ENCODE measurements at regions not wholly inside any gene's neighbourhood (a gene's known extent, or its start where the extent isn't known, plus 50 kb on each side); places are given as distances from the start of the nearest gene placed in this dataset.

DNA sequence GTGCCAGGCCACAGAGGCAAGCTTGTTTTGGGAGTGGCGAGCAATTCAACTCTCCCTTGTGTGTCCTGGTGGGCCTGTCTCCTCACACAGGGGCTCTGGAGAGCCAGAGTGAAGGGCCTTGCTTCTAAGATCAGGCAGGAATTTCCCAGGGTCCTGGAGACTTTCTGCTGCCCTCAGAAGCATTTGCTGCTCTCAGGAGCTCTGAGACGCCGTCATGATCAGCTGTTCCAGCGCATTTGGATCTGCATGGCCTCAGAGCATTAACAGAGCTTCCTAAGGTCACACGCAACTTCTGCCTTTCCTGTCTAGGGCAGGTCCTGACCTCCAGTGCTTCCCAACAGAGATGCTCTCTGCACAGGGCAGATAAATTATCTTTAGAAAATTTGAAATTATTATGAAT is 52.2 kb upstream of the C10orf90 start:
- Histone ChIP-seq H3K4ac (ENCODE audit: low read depth in 1 of 2, low read length in 2 of 2) (no peak overlapping the region), H3K14ac (ENCODE audit: low read length in 2 of 2) (no peak overlapping the region), H3K9me3 (ENCODE audit: control insufficient read depth, low read length) (peaks cover 9% of the 10 kb centered on the region), H2BK5ac (ENCODE audit: low read depth, low read length, poor library complexity, severe bottlenecking) (no peak overlapping the region), H2BK120ac (ENCODE audit: low read depth, low read length) (no peak overlapping the region), H3K23ac (ENCODE audit: low read length in 2 of 2) (no peak overlapping the region), H3K4me3 (ENCODE audit: insufficient read depth in 1 of 2, low read depth in 1 of 2, low read length in 2 of 2) (no peak overlapping the region), H3K4me1 (ENCODE audit: control insufficient read depth, insufficient read depth, low read depth, low read length) (no peaks in the 10 kb centered on the region), H3K79me1 (replicated peaks; ENCODE audit: low read length, poor library complexity, severe bottlenecking) (no peaks in the 10 kb centered on the region), H3K27ac (ENCODE audit: low read length, poor library complexity, severe bottlenecking) (no peak overlapping the region), H2BK15ac (ENCODE audit: low read depth, poor library complexity, severe bottlenecking) (no peak overlapping the region), H3K36me3 (ENCODE audit: control insufficient read depth in 1 of 2, insufficient read depth in 2 of 2, low read depth in 1 of 2, low read length in 2 of 2) (no peaks in the 10 kb centered on the region), H2AFZ (ENCODE audit: low read depth, low read length) (no peak overlapping the region), H2BK12ac (ENCODE audit: low read length in 2 of 2) (no peak overlapping the region), H4K91ac (ENCODE audit: low read length) (peak overlapping the region; percentile 27), H3K27me3 (ENCODE audit: control insufficient read depth in 1 of 2, insufficient read depth in 1 of 2, low read length in 2 of 2) (peaks cover 5 to 53% of the 10 kb centered on the region in 2 experiments), H3K9ac (ENCODE audit: low read length) (no peak overlapping the region), H4K8ac (ENCODE audit: low read length) (peak overlapping the region; percentile 64), H2AK5ac (ENCODE audit: low read length, severe bottlenecking) (no peak overlapping the region), H3K4me2 (ENCODE audit: low read length, poor library complexity, severe bottlenecking) (no peak overlapping the region), H3K18ac (ENCODE audit: low read depth in 1 of 2, low read length in 2 of 2) (peak overlapping the region; percentile 5 to 54)
- peak; percentile 50 for DNase-seq
- WGBS: 65% methylated on average over 4 of the region's 5 CpGs

- H4K8ac ChIP-seq (ENCODE audit: low read length): no peak overlapping the region
- H3K4me2 ChIP-seq (ENCODE audit: low read length, poor library complexity, severe bottlenecking): no peak overlapping the region
- 76% methylated on average over 5 of the region's 5 CpGs for WGBS
- no peak overlapping the region for H2AK5ac ChIP-seq (ENCODE audit: low read length, severe bottlenecking)
- H3K79me1 ChIP-seq (replicated peaks; ENCODE audit: low read length, poor library complexity, severe bottlenecking): no peaks in the 10 kb centered on the region
- no peak overlapping the region for H3K14ac ChIP-seq (ENCODE audit: low read length in 2 of 2)
- no peak overlapping the region for H3K9ac ChIP-seq (ENCODE audit: low read length)
- peaks cover 13% of the 10 kb centered on the region for H3K9me3 ChIP-seq (ENCODE audit: control insufficient read depth, low read length)
- no peak overlapping the region for H2BK15ac ChIP-seq (ENCODE audit: low read depth, poor library complexity, severe bottlenecking)
- H3K23ac ChIP-seq (ENCODE audit: low read length in 2 of 2): no peak overlapping the region
- DNase-seq: no peak
- H2BK120ac ChIP-seq (ENCODE audit: low read depth, low read length): no peak overlapping the region
- H3K4me1 ChIP-seq (ENCODE audit: control insufficient read depth, insufficient read depth, low read depth, low read length): no peaks in the 10 kb centered on the region
- no peak overlapping the region for H2AFZ ChIP-seq (ENCODE audit: low read depth, low read length)
- H3K4me3 ChIP-seq (ENCODE audit: insufficient read depth in 1 of 2, low read depth in 1 of 2, low read length in 2 of 2): no peak overlapping the region
- H3K36me3 ChIP-seq (ENCODE audit: control insufficient read depth in 1 of 2, insufficient read depth in 2 of 2, low read depth in 1 of 2, low read length in 2 of 2): no peaks in the 10 kb centered on the region
- H3K18ac ChIP-seq (ENCODE audit: low read depth in 1 of 2, low read length in 2 of 2): no peak overlapping the region
- H3K27ac ChIP-seq (ENCODE audit: low read length, poor library complexity, severe bottlenecking): no peak overlapping the region
- peaks cover 5 to 48% of the 10 kb centered on the region in 2 experiments for H3K27me3 ChIP-seq (ENCODE audit: control insufficient read depth in 1 of 2, insufficient read depth in 1 of 2, low read length in 2 of 2)
- no peak overlapping the region for H2BK5ac ChIP-seq (ENCODE audit: low read depth, low read length, poor library complexity, severe bottlenecking)
- no peak overlapping the region for H3K4ac ChIP-seq (ENCODE audit: low read depth in 1 of 2, low read length in 2 of 2)
- H2BK12ac ChIP-seq (ENCODE audit: low read length in 2 of 2): no peak overlapping the region
- H4K91ac ChIP-seq (ENCODE audit: low read length): no peak overlapping the region
These were observed 52.7 kb upstream of the C10orf90 start for GRCh38 chr10:126723226-126723625.

DNA sequence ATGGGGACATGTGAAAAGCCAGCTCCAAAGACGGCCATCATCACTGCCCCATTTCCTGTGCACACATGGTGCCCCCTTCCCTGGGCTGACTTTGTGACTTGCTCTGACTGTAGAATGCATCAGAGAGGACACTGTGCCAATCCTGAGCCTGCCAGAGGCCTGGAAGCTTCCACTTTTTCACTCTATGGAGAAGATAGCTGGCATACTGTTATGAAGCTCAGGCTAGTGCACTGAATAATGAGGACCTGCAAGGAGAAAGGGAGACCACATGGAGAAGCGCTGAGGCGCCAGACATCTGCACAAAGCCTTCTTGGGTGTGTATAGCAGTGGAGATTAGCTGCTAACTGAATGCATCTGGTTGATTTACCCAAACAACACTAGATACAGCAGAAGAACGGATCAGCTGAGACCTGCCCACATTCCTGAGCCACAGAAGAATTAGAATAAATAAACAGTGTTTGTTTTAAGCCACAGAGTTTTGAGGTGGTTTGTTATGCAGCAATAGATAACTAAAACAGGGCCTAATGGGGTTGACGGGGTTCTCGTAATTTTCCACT is 58.9 kb upstream of the C10orf90 start:
- Histone ChIP-seq H2AFZ (ENCODE audit: low read depth, low read length) (no peak overlapping the region), H3K9me3 (ENCODE audit: control insufficient read depth, low read length) (peaks cover 17% of the 10 kb centered on the region), H3K4me2 (ENCODE audit: low read length, poor library complexity, severe bottlenecking) (no peak overlapping the region), H2BK15ac (ENCODE audit: low read depth, poor library complexity, severe bottlenecking) (no peak overlapping the region), H3K9ac (ENCODE audit: low read length) (no peak overlapping the region), H4K91ac (ENCODE audit: low read length) (peak overlapping the region; percentile 65), H3K4ac (ENCODE audit: low read depth in 1 of 2, low read length in 2 of 2) (no peak overlapping the region), H3K14ac (ENCODE audit: low read length in 2 of 2) (no peak overlapping the region), H4K8ac (ENCODE audit: low read length) (no peak overlapping the region), H3K36me3 (ENCODE audit: control insufficient read depth in 1 of 2, insufficient read depth in 2 of 2, low read depth in 1 of 2, low read length in 2 of 2) (no peaks in the 10 kb centered on the region), H3K18ac (ENCODE audit: low read depth in 1 of 2, low read length in 2 of 2) (peak overlapping the region; percentile 30 to 83), H3K27me3 (ENCODE audit: control insufficient read depth in 1 of 2, insufficient read depth in 1 of 2, low read length in 2 of 2) (peaks cover 0 to 12% of the 10 kb centered on the region in 2 experiments), H3K4me3 (ENCODE audit: insufficient read depth in 1 of 2, low read depth in 1 of 2, low read length in 2 of 2) (no peak overlapping the region), H2AK5ac (ENCODE audit: low read length, severe bottlenecking) (no peak overlapping the region), H3K4me1 (ENCODE audit: control insufficient read depth, insufficient read depth, low read depth, low read length) (no peaks in the 10 kb centered on the region), H3K27ac (ENCODE audit: low read length, poor library complexity, severe bottlenecking) (no peak overlapping the region), H2BK12ac (ENCODE audit: low read length in 2 of 2) (peak overlapping the region in 1 of 2 experiments; percentile 21), H3K23ac (ENCODE audit: low read length in 2 of 2) (no peak overlapping the region), H3K79me1 (replicated peaks; ENCODE audit: low read length, poor library complexity, severe bottlenecking) (no peaks in the 10 kb centered on the region), H2BK120ac (ENCODE audit: low read depth, low read length) (no peak overlapping the region), H2BK5ac (ENCODE audit: low read depth, low read length, poor library complexity, severe bottlenecking) (no peak overlapping the region)
- 74% methylated on average over 5 of the region's 6 CpGs for WGBS
- DNase-seq: peak; percentile 38

DNA sequence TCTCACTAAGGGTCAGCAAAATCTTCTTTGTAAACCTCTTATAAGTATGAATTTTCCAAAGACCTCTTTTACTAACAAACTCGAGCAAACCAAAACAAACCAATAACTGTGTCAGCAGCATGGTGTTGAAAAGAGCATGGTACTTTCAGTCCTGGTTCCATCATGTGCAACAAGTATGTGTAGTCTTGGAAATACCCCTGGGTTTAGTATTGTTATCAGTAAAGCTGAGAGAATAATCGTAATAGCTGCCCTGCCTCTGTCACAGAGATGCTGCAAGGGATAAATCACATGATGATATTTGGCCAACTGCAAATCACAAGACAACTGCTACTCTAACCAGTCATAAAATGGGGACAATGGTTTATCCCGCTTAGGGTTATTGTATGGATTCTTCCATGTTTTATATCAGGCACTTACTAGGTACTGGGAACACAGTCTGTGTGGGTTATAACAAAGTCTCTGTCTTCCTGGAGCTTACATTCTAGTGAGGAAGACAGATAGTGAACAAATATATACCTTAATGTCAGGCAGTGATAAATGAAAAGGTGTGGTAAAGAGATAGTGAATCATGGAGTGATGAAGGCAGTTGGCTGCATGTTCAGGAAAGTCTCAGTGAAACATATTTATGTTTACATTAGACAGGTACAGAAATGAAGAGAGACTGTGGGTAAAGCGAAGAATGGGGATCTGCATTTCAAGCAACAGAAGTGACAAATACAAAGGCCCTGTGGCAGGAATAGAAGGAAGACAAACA is 60.5 kb upstream of the C10orf90 start:
- no peaks in the 10 kb centered on the region for H3K79me1 ChIP-seq (replicated peaks; ENCODE audit: low read length, poor library complexity, severe bottlenecking)
- no peak overlapping the region for H2BK5ac ChIP-seq (ENCODE audit: low read depth, low read length, poor library complexity, severe bottlenecking)
- DNase-seq: no peak
- H3K4me3 ChIP-seq (ENCODE audit: insufficient read depth in 1 of 2, low read depth in 1 of 2, low read length in 2 of 2): no peak overlapping the region
- H4K8ac ChIP-seq (ENCODE audit: low read length): no peak overlapping the region
- H2BK120ac ChIP-seq (ENCODE audit: low read depth, low read length): no peak overlapping the region
- H3K4ac ChIP-seq (ENCODE audit: low read depth in 1 of 2, low read length in 2 of 2): no peak overlapping the region
- H3K23ac ChIP-seq (ENCODE audit: low read length in 2 of 2): no peak overlapping the region
- no peak overlapping the region for H2BK15ac ChIP-seq (ENCODE audit: low read depth, poor library complexity, severe bottlenecking)
- H4K91ac ChIP-seq (ENCODE audit: low read length): no peak overlapping the region
- no peak overlapping the region for H3K27ac ChIP-seq (ENCODE audit: low read length, poor library complexity, severe bottlenecking)
- WGBS: 91% methylated on average over 2 of the region's 4 CpGs
- peak overlapping the region in 1 of 2 experiments; percentile 33 for H3K18ac ChIP-seq (ENCODE audit: low read depth in 1 of 2, low read length in 2 of 2)
- no peak overlapping the region for H3K4me2 ChIP-seq (ENCODE audit: low read length, poor library complexity, severe bottlenecking)
- H2AK5ac ChIP-seq (ENCODE audit: low read length, severe bottlenecking): no peak overlapping the region
- no peak overlapping the region for H3K9ac ChIP-seq (ENCODE audit: low read length)
- H3K36me3 ChIP-seq (ENCODE audit: control insufficient read depth in 1 of 2, insufficient read depth in 2 of 2, low read depth in 1 of 2, low read length in 2 of 2): no peaks in the 10 kb centered on the region
- no peak overlapping the region for H2BK12ac ChIP-seq (ENCODE audit: low read length in 2 of 2)
- H3K4me1 ChIP-seq (ENCODE audit: control insufficient read depth, insufficient read depth, low read depth, low read length): no peaks in the 10 kb centered on the region
- no peak overlapping the region for H2AFZ ChIP-seq (ENCODE audit: low read depth, low read length)
- H3K14ac ChIP-seq (ENCODE audit: low read length in 2 of 2): no peak overlapping the region
- peaks cover 0 to 12% of the 10 kb centered on the region in 2 experiments for H3K27me3 ChIP-seq (ENCODE audit: control insufficient read depth in 1 of 2, insufficient read depth in 1 of 2, low read length in 2 of 2)
- H3K9me3 ChIP-seq (ENCODE audit: control insufficient read depth, low read length): peaks cover 17% of the 10 kb centered on the region
